C4-2B (cell line): ENCODE measurements at regions not wholly inside any gene's neighbourhood (a gene's known extent, or its start where the extent isn't known, plus 50 kb on each side); places are given as distances from the start of the nearest gene placed in this dataset.

ENCODE experiments used
- H3K27ac ChIP-seq: fragments of 450-650 bp; 2 replicates; pipeline ENCODE4 v1.5.1; 2017
- ZFX ChIP-seq: fragments of 450-650 bp; IDR thresholded peaks from 2 replicates; pipeline ENCODE4 v1.6.1; 2017
- TF ChIP-seq, protein P1 (sequence below): fragments of 450-650 bp; conservative IDR thresholded peaks from 2 replicates; pipeline ENCODE4 v1.5.1; 2017; ENCODE audit warnings: mild to moderate bottlenecking

- H3K27ac ChIP-seq, result no peak overlapping the region
These were observed 278.0 kb upstream of the KLF14 start for GRCh38 chr7:131011976-131012375.

DNA sequence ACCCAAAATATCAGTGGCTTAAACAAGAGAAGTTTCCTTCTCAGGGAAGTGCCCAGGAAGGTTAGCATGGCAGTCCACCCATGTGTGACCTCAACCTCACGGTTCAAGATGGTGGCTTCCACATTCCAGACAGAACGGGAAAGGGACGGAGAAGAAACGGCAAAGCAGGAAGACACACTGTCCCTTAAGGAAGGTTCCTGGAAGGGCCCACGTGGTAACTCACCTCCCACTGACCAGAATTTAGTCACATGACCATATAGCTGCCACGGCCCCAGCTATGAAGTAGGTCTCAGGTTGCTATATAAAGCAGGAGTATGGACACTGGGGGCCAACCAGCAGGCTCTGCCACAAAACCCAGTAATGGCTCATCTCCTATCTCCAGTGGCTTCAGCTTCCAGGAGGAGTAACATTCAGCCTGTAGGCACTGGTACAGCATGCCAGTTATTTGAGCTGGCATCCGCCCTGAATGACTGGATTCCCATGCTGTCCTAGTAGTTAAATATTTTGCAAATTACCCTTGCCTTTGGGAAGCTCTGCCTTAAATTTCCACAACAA, 278.5 kb upstream of the KLF14 start:
- H3K27ac ChIP-seq, result no peak overlapping the region
- TF ChIP-seq, protein P1, sequence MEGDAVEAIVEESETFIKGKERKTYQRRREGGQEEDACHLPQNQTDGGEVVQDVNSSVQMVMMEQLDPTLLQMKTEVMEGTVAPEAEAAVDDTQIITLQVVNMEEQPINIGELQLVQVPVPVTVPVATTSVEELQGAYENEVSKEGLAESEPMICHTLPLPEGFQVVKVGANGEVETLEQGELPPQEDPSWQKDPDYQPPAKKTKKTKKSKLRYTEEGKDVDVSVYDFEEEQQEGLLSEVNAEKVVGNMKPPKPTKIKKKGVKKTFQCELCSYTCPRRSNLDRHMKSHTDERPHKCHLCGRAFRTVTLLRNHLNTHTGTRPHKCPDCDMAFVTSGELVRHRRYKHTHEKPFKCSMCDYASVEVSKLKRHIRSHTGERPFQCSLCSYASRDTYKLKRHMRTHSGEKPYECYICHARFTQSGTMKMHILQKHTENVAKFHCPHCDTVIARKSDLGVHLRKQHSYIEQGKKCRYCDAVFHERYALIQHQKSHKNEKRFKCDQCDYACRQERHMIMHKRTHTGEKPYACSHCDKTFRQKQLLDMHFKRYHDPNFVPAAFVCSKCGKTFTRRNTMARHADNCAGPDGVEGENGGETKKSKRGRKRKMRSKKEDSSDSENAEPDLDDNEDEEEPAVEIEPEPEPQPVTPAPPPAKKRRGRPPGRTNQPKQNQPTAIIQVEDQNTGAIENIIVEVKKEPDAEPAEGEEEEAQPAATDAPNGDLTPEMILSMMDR, result no peak
- TF ChIP-seq ZFX, result no peak

More at GRCh38 chr7:131011976-131012375, 278.0 kb upstream of the KLF14 start:
- TF ChIP-seq, protein P1, result no peak
- no peak for TF ChIP-seq ZFX

DNA sequence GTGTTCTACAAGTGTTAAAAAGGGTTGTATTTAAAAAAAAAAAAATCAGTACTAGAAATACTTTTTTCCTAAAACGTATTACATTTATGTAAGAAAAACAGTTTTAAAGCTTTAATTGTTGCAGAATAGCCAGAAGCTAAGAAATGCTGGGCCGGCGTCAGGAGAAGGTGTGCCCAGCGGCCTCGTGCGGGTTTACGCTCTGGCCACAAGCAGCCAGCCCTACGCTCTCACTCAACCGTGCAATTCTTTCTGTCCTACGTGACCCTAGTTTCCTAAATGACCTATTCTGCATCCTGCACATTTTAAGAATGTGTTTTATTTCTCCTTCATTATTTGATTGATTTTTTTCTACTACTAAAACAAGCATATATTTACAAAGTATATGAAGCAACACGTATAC, 279.7 kb upstream of the KLF14 start:
- no peak overlapping the region for H3K27ac ChIP-seq
- TF ChIP-seq, protein P1, result no peak
- no peak for TF ChIP-seq ZFX

GRCh38 chr7:131014906-131015656, 281.1 kb upstream of the KLF14 start:
- TF ChIP-seq, protein P1, result no peak
- TF ChIP-seq ZFX, result no peak
- H3K27ac ChIP-seq, result no peak overlapping the region

DNA sequence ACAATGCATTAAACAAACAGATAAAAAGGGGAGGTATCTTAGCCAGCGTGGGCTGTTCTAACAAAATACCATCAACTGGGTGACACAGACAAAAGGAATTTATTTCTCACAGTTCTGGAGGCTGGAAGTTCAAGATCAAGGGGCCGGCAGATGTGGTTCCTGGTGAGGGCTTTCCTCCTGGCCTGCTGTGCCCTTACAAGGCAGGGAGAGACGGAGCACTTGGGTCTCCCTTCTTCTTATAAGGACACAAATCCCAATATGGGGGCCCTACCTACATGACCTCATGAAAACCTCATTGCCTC, 281.6 kb upstream of the KLF14 start:
- no peak overlapping the region for H3K27ac ChIP-seq
- TF ChIP-seq, protein P1, result no peak

DNA sequence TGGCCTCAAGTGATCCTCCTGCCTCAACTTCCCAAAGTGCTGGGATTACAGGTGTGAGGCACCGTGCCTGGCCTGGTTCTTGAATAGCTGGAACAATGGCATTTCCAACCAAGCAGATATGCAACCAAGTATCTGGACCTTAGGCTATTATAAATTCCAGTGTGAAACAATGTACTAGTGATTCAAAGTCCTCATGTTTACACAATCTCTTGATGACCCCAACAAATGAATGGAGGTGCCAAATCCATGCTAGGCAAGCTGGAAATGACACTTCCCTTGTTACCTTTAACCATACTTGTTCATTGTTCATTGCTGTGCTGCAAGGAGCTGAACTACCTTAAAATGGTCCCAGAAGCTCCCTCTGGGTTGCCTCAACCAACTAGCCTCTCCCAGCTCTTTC, 282.2 kb upstream of the KLF14 start:
- TF ChIP-seq, protein P1, result no peak
- no peak for TF ChIP-seq ZFX
- no peak overlapping the region for H3K27ac ChIP-seq

DNA sequence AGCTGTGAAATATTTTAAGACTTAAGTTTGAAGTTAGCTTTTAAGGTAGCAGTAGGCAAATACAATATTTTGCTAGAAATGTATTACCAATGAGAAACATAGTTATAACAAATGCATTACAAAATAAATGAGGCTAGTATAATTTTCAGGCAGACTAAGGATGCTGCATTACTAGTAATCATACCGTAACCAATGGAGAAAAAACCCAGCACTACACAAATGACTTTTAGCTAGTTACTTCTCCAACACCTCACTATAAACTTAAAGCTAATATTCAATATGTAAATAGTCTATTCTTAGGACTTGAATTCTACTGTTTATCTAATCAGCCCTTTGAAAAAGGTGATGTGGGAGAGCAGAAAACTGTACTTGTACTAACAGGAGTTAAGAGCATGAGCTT, 285.3 kb upstream of the KLF14 start:
- no peak overlapping the region for H3K27ac ChIP-seq
- TF ChIP-seq, protein P1, result no peak
- TF ChIP-seq ZFX, result no peak
